ENCODE measurements at regions not wholly inside any gene's neighbourhood (a gene's known extent, or its start where the extent isn't known, plus 50 kb on each side); places are given as distances from the start of the nearest gene placed in this dataset.

DNA sequence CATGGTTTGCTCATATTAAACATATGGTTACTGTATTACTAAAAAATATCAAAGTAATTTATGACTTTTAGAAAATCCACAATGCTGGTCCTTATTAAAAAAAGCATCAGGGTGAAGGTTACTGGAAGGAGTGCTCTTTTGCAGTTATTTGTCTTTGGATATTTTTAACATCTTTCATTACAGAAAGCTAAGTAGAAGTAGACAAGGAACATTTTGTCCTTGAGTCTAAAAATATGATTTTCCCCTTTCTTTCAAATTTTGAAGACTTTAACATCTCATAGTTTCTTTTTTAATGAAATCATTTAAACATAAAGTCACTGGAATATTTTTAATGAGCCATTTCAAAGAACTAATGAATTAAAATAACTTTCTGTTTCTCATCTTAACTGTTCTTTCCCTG is 110.1 kb upstream of the TNS3 start:
- DNase-seq (no peak), ATAC-seq (no peak)
- no peaks in the 10 kb centered on the region for H3K9me3 ChIP-seq
- no peaks in the 10 kb centered on the region for H3K36me3 ChIP-seq
- H3K27me3 ChIP-seq (ENCODE audit: low read depth) = no peaks in the 10 kb centered on the region
- H3K4me1 ChIP-seq = no peaks in the 10 kb centered on the region
- no peak overlapping the region for H3K4me3 ChIP-seq
- TF ChIP-seq, protein P1, sequence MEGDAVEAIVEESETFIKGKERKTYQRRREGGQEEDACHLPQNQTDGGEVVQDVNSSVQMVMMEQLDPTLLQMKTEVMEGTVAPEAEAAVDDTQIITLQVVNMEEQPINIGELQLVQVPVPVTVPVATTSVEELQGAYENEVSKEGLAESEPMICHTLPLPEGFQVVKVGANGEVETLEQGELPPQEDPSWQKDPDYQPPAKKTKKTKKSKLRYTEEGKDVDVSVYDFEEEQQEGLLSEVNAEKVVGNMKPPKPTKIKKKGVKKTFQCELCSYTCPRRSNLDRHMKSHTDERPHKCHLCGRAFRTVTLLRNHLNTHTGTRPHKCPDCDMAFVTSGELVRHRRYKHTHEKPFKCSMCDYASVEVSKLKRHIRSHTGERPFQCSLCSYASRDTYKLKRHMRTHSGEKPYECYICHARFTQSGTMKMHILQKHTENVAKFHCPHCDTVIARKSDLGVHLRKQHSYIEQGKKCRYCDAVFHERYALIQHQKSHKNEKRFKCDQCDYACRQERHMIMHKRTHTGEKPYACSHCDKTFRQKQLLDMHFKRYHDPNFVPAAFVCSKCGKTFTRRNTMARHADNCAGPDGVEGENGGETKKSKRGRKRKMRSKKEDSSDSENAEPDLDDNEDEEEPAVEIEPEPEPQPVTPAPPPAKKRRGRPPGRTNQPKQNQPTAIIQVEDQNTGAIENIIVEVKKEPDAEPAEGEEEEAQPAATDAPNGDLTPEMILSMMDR (IDR thresholded peaks at IDR 0.05) = no peak
- intact Hi-C loops (cut with DNase I) = no loop called here
- H3K27ac ChIP-seq = no peak overlapping the region

DNA sequence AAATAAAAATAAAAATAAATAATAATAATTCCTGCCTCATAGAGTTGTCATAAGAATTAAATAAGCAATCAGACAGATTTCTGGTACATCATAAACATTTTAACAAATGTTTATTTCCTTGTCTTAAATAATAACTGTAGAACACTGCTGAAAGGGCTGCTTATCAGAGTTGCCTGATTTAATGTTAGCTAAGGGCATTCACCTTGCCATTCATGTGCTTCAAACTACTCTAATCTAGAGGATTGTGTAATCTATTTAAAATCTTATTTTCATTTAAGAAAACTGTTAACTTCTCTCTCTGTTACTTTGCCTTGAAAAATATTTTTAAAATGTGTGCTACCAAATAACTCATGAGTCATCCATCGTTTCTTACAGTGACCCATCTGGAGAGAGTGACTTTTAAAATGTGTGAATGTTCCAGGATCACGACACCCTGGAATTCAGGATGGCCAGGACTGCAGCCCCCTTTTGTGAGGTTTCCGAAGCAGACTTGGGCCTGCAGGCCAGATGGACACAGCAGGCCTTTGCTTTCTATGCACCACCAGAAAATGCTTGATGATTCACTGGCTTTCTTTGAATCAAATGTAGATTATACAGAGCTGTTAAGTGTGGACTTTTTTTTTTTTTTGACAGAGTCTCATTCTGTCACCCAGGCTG is 109.1 kb upstream of the TNS3 start:
- H3K9me3 ChIP-seq = no peaks in the 10 kb centered on the region
- no peaks in the 10 kb centered on the region for H3K36me3 ChIP-seq
- no peak overlapping the region for H3K27ac ChIP-seq
- intact Hi-C loops (cut with DNase I) = no loop called here
- H3K4me1 ChIP-seq = no peaks in the 10 kb centered on the region
- TF ChIP-seq, protein P1 (IDR thresholded peaks at IDR 0.05) = no peak
- H3K4me3 ChIP-seq = no peak overlapping the region
- ATAC-seq = no peak
- no peaks in the 10 kb centered on the region for H3K27me3 ChIP-seq (ENCODE audit: low read depth)
- no peak for DNase-seq

DNA sequence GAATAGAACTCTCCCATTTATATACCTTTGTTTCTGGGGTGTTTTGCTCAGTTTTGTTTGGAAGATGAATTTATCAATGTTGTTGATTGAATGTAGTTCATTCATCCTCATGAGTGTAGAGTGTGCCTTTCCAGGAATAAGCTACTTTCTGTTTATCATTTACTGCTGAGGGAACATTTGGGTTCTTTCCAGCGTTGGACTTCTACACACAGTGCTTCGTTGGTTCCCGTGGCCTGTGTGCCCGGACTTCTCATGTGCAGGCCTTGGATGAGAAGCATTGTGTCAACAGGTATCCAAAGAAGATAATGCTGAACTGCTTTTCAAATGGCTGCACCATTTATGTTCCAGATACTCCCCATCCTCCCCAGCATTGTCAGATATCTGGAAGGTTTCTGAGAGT is 107.6 kb upstream of the TNS3 start:
- no peaks in the 10 kb centered on the region for H3K36me3 ChIP-seq
- no peak overlapping the region for H3K27ac ChIP-seq
- intact Hi-C loops (cut with DNase I) = no loop called here
- H3K4me1 ChIP-seq = no peaks in the 10 kb centered on the region
- DNase-seq = no peak
- no peak overlapping the region for H3K4me3 ChIP-seq
- no peaks in the 10 kb centered on the region for H3K9me3 ChIP-seq
- ATAC-seq = no peak
- TF ChIP-seq, protein P1 (IDR thresholded peaks at IDR 0.05) = no peak
- H3K27me3 ChIP-seq (ENCODE audit: low read depth) = no peaks in the 10 kb centered on the region

DNA sequence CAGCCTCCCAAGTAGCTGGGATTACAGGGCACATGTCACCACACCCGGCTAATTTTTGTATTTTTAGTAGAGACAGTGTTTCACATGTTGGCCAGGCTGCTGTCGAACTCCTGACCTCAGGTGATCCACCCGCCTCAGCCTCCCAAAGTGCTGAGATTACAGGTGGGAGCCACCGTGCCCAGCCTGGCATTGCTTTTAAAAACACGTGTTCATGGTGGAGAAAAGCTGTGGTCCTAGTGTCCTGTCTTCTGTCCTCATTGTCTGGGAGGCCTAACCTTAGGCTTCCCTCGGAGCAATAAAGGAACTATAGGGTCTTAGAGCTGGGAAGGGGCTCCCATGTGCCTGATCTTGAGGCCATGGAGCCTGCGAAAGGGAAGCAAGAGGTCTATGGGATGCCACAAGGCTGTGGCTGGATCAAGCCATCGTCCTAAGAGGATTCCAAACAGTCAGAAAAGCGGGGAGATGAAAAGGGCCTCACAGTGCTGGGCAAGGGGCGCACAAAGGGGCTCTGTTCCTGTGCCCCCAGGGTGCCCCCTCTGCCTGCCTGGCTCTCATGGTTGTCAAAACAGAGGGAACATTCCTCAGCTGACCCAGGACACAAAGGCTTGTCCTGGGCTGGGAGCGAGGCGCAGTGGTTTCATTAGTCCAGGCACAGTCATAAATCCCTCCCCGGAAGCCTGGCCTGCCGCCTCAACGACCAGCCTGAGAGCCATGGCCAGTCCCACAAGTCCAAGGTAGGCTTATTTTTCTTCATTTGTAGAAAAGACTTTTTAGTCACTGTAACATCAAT is 106.6 kb upstream of the TNS3 start:
- ATAC-seq = no peak
- no peaks in the 10 kb centered on the region for H3K27me3 ChIP-seq (ENCODE audit: low read depth)
- H3K4me1 ChIP-seq = no peaks in the 10 kb centered on the region
- no peaks in the 10 kb centered on the region for H3K9me3 ChIP-seq
- H3K4me3 ChIP-seq = no peak overlapping the region
- H3K27ac ChIP-seq = no peak overlapping the region
- DNase-seq = no peak
- intact Hi-C loops (cut with DNase I) = no loop called here
- H3K36me3 ChIP-seq = no peaks in the 10 kb centered on the region
- TF ChIP-seq, protein P1 (IDR thresholded peaks at IDR 0.05) = no peak

DNA sequence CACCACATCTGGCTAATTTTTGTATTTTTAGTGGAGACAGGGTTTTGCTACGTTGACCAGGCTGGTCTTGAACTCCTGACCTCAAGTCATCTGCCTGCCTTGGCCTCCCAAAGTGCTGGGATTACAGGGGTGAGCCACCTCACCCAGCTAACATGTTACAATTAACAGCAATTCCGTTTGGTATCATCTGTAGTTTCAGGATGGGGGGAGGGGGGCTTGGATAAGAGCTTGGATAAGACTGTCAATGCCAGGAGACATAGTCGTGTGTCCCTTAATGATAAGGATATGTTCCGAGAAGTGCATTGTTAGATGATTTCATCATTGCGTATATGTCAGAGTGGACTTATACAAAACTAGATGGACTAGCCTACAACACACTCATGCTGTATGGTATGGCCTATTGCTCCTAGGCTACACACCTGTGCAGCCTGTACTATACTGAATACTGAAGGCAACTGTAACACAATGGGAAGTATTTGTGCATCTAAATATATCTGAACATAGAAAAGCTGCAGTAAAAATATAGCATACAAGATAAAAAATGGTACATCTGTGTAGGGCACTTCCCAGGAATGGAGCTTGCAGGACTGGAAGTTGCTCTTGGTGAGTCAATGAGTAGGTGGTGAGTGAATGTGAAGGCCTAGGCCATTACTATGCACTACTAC is 103.9 kb upstream of the TNS3 start:
- Histone ChIP-seq H3K36me3 (no peaks in the 10 kb centered on the region), H3K4me1 (no peaks in the 10 kb centered on the region), H3K27me3 (ENCODE audit: low read depth) (no peaks in the 10 kb centered on the region), H3K9me3 (no peaks in the 10 kb centered on the region), H3K4me3 (no peak overlapping the region), H3K27ac (no peak overlapping the region)
- intact Hi-C loops (cut with DNase I) = no loop called here
- no peak for DNase-seq
- TF ChIP-seq, protein P1 (IDR thresholded peaks at IDR 0.05) = no peak
- ATAC-seq = no peak
